ENCODE measurements at regions not wholly inside any gene's neighbourhood (a gene's known extent, or its start where the extent isn't known, plus 50 kb on each side); places are given as distances from the start of the nearest gene placed in this dataset.

- H3K27ac ChIP-seq (ENCODE audit: low read depth, low read length), result no peak overlapping the region
- H3K27me3 ChIP-seq (ENCODE audit: low read length), result no peaks in the 10 kb centered on the region
- TF ChIP-seq CTCF (IDR thresholded peaks at IDR 0.05; ENCODE audit: insufficient read depth, low read length, poor library complexity, severe bottlenecking) (no peak), EZH2phosphoT487 (conservative IDR thresholded peaks at IDR 0.05; ENCODE audit: low read length) (no peak)
- no peaks in the 10 kb centered on the region for H3K9me2 ChIP-seq (replicated peaks; ENCODE audit: insufficient read depth, low read length)
- H3F3A ChIP-seq (ENCODE audit: insufficient read depth), result no peaks in the 10 kb centered on the region
- no peaks in the 10 kb centered on the region for H3K36me3 ChIP-seq (ENCODE audit: low read length)
- H3K4me2 ChIP-seq (ENCODE audit: low read depth, low read length, poor library complexity, severe bottlenecking), result no peak overlapping the region
- no peaks in the 10 kb centered on the region for H3K9me3 ChIP-seq (ENCODE audit: insufficient read depth, low read length)
- no peaks in the 10 kb centered on the region for H3K79me2 ChIP-seq (ENCODE audit: insufficient read depth, low read length)
- no peak overlapping the region for H2AFZ ChIP-seq (ENCODE audit: low read depth, low read length, severe bottlenecking)
- H3K9ac ChIP-seq (ENCODE audit: low read length), result no peak overlapping the region
- H3K4me3 ChIP-seq (ENCODE audit: insufficient read depth, low read length, poor library complexity, severe bottlenecking), result no peak overlapping the region
- H4K20me1 ChIP-seq (ENCODE audit: low read depth, low read length), result no peaks in the 10 kb centered on the region
Measured at GRCh38 chr3:194781617-194782016, 95.9 kb downstream of the FAM43A start.

- Histone ChIP-seq H3F3A (ENCODE audit: insufficient read depth) (no peaks in the 10 kb centered on the region), H3K9me2 (replicated peaks; ENCODE audit: insufficient read depth, low read length) (no peaks in the 10 kb centered on the region), H3K79me2 (ENCODE audit: insufficient read depth, low read length) (no peaks in the 10 kb centered on the region), H3K9me3 (ENCODE audit: insufficient read depth, low read length) (no peaks in the 10 kb centered on the region), H4K20me1 (ENCODE audit: low read depth, low read length) (no peaks in the 10 kb centered on the region), H3K4me3 (ENCODE audit: insufficient read depth, low read length, poor library complexity, severe bottlenecking) (no peak overlapping the region), H3K36me3 (ENCODE audit: low read length) (no peaks in the 10 kb centered on the region), H3K27ac (ENCODE audit: low read depth, low read length) (no peak overlapping the region), H3K4me2 (ENCODE audit: low read depth, low read length, poor library complexity, severe bottlenecking) (no peak overlapping the region), H3K27me3 (ENCODE audit: low read length) (no peaks in the 10 kb centered on the region), H2AFZ (ENCODE audit: low read depth, low read length, severe bottlenecking) (no peak overlapping the region), H3K9ac (ENCODE audit: low read length) (no peak overlapping the region)
- no peak for TF ChIP-seq EZH2phosphoT487 (conservative IDR thresholded peaks at IDR 0.05; ENCODE audit: low read length)
- no peak for TF ChIP-seq CTCF (IDR thresholded peaks at IDR 0.05; ENCODE audit: insufficient read depth, low read length, poor library complexity, severe bottlenecking)
Measured at GRCh38 chr3:194782698-194783404, 97.2 kb downstream of the FAM43A start.

GRCh38 chr3:194784361-194784760, 98.7 kb downstream of the FAM43A start:
- no peak overlapping the region for H3K4me2 ChIP-seq (ENCODE audit: low read depth, low read length, poor library complexity, severe bottlenecking)
- H3K27ac ChIP-seq (ENCODE audit: low read depth, low read length), result no peak overlapping the region
- no peaks in the 10 kb centered on the region for H4K20me1 ChIP-seq (ENCODE audit: low read depth, low read length)
- no peaks in the 10 kb centered on the region for H3K27me3 ChIP-seq (ENCODE audit: low read length)
- no peaks in the 10 kb centered on the region for H3F3A ChIP-seq (ENCODE audit: insufficient read depth)
- H3K36me3 ChIP-seq (ENCODE audit: low read length), result no peaks in the 10 kb centered on the region
- H3K9me3 ChIP-seq (ENCODE audit: insufficient read depth, low read length), result no peaks in the 10 kb centered on the region
- no peaks in the 10 kb centered on the region for H3K79me2 ChIP-seq (ENCODE audit: insufficient read depth, low read length)
- no peak overlapping the region for H3K4me3 ChIP-seq (ENCODE audit: insufficient read depth, low read length, poor library complexity, severe bottlenecking)
- H3K9ac ChIP-seq (ENCODE audit: low read length), result no peak overlapping the region
- no peak for TF ChIP-seq CTCF (IDR thresholded peaks at IDR 0.05; ENCODE audit: insufficient read depth, low read length, poor library complexity, severe bottlenecking)
- TF ChIP-seq EZH2phosphoT487 (conservative IDR thresholded peaks at IDR 0.05; ENCODE audit: low read length), result no peak
- H2AFZ ChIP-seq (ENCODE audit: low read depth, low read length, severe bottlenecking), result no peak overlapping the region
- no peaks in the 10 kb centered on the region for H3K9me2 ChIP-seq (replicated peaks; ENCODE audit: insufficient read depth, low read length)

All from SU-DHL-6 (cell line).